GM21526 (cell line): ENCODE measurements at regions not wholly inside any gene's neighbourhood (a gene's known extent, or its start where the extent isn't known, plus 50 kb on each side); places are given as distances from the start of the nearest gene placed in this dataset.

Source experiments
- ATAC-seq: cut with Tn5 transposase; IDR thresholded peaks from one replicate; pipeline ENCODE4 v1.9.1; 2021; ENCODE audit warnings: moderate library complexity; ENCODE audit not compliant: unreplicated experiment, low FRiP score

DNA sequence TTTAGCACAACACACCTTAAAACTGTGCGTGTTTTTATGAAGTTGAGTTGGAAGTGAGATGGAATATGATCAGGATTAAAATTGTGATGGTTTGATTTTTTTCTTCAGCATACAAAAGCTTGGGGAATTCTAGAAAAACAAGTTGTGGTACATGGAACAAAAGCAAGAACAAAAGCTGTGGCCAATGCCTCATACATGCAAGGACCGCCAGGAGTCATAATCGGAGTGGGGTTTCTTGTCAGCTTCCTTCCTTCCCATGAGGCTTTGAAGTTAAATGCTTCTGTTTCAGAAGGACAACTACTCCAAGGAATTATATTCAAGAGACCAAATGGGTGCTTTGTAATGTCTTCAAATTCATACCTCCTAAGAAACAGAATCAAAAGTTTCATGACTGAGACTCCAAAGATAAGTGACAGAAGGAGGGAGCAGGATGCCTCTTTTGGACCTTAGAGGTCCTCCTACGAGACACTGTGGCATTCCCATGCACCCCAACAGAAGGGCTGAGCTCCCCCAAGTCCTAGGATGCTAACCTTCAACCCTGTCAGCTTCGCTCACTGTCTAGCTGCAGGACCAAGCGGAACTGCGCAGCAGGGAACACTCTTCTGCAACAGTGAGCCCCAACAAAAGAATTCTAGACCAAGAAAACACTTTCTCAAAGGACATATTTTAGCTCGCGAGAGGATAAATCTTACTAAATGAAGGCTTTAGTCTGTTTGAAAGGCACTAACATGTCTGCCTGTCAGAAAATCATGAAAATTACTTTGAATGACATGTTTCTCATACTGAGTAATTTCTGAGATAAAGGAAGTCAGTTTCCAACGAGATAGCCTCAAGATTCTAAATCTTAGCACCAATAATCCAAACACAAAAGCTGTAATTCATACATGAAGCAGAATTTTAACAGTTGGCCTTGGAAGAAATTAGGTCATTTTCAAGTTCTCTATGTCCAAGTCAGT lies 108.5 kb upstream of the NHSL1 start:
- no peak for ATAC-seq

DNA sequence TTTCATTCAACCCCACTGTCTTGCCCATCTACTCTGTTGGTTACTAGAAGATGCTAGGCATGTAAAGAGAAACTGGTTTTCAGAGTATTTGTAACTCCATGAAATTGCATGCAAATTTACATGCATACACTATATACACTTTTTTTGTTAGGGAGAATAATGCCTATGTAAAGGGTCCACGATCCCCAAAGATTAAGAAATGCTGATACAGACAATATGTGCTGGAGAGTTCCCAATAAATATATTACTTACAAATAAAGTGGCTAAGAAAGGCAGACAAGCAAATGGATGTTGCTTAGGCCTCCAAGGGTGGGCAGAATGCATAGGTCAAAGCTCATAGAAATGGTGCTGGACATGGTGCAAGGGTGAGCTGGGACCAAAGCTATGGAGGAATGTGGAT lies 109.6 kb upstream of the NHSL1 start:
- no peak for ATAC-seq

DNA sequence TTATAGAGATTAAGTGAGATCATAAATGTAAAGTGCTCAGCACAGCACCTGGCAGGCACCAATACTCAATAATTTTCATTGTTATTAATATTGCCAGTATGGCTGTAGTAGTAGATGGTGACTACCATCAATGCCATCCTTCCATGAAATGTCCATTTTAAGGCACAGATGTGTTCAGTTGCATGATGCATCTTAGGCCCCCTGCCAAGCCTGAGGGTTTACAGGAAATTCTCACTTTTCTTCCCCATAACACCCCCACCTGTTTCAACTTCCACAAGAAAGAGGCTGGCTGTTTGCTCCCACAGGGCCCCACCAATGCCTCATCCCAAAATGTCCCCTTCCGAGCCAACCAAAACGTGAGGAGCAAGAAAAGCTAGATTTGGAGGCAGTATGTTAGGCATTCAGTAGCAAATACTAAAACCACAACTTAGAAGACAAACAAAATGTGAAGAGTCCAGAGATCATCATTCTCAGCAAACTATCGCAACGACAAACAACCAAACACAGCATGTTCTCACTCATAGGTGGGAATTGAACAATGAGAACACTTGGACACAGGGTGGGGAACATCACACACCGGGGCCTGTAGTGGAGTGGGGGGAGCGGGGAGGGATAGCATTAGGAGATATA lies 110.6 kb upstream of the NHSL1 start:
- ATAC-seq: no peak

DNA sequence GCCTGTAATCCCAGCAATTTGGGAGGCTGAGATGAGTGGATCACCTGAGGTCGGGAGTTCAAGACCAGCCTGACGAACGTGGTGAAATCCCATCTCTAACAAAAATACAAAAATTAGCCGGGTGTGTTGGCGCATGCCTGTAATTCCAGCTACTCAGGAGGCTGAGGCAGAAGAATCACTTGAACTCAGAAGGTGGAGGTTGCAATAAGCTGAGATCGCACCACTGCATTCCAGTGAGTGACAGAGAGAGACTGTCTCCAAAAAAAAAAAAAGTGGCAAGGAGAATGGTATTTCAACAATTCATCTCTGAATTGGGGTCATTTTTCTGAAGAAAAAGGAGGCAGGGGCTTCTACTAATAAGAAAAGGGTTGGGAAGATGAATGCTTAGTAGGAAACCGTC lies 111.5 kb upstream of the NHSL1 start:
- ATAC-seq: no peak

DNA sequence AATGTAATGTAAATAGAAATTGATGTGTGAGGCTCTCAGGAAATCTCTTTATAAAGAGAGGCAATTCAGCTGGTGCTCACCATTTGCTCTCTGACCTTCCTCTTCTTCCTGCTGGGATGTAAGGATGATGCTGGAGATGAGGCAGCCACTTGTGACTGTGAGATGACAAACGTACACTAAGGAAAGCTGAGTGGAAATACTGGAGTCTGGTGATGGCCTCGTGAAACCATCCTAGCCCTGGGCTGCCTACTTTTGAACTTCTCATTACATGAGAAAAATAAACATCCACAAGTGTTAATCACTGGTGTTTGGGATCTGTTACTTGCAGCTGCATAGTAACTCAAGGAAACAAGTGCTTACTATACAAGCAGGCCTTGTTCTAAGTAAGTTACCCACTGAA lies 114.9 kb upstream of the NHSL1 start:
- ATAC-seq: no peak

DNA sequence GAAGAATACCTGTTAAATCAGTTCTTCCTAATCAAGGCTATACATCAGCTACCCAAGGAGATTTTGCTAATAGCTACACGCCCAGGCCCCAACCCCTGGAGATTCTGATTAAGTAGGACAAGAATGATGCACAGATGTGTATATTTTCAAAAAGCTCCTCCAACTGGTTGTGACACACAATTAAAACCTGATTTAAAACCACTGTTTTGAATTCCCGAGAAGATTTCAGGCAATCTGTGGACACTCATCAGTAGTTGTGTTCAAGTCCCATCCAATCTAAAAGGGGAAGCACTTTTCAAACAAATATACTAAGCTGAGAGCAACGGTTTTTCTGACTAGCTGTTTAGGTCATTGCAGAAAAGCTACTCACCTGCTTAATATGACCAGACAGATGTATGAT lies 118.9 kb upstream of the NHSL1 start:
- no peak for ATAC-seq

DNA sequence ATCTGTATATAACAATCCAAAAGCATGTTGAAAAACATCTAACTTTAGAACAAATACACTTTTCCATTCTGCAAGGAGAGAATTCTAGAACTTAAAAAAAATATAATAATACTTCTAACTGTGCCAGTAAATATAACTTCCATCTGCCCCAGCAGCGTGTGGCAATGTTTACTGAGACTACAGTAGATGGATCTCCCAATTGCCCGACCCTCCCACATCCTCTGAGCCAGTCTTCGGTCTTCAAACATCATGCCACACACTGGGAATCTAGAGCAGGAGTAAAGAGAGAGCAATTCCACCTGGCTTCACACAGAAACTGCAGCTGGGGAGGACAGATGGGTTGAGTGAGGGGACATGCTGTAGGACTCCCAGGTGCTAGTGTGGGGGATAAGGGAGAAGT lies 121.3 kb upstream of the NHSL1 start:
- ATAC-seq: no peak

DNA sequence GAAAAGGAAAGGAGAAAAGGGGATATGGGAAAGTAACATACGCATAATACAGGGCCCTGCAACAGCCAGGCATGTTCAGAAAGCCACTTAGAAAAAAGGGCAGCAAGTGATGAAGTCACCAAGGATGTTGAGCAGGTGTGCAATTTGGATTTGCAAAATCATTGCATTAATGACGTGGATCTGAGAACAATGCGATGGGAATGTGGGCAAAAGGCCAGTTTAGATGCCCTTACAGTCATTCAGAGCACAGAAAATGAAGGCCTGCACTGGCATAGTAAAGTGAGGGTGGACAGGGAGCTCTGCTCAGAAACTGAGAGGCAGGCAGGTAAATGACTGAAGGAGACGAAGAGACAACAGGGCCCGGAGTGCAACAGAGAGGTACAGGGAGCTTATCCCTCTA lies 123.7 kb upstream of the NHSL1 start:
- ATAC-seq: no peak

DNA sequence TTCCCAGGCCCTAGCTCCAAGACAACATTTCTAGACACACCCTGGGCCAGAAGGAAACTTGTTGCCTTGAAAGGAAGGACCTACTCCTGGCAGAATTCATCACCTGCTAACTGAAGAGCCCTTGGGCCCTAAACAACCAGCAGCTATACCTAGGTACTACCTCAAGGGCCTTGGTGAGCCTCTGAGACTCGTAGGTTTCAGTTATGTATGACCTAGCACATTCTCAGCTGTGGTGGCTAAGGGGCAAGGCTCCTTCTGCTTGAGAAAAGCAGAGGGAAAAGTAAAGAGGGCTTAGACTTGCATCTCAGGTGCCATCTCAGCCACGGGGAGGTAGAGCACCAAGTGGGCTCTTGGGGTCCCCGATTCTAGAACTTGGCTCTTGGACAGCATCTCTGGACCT lies 132.3 kb upstream of the NHSL1 start:
- no peak for ATAC-seq

DNA sequence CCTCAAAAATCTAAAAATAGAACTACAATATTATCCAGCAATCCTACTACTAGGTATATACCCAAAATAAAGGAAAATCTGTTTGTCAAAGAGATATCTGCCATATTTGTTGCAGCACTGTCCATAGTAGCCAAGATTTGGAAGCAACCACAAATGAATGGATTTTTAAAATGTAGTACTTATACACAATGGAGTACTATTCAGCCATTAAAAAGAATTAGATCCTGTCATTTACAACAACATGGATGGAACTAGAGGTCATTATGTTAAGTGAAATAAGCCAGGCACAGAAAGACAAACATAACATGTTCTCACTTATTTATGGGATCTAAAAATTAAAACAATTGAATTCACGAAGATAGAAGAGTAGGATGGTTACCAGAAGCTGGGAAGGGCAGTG lies 135.7 kb upstream of the CCDC28A start:
- ATAC-seq: no peak

DNA sequence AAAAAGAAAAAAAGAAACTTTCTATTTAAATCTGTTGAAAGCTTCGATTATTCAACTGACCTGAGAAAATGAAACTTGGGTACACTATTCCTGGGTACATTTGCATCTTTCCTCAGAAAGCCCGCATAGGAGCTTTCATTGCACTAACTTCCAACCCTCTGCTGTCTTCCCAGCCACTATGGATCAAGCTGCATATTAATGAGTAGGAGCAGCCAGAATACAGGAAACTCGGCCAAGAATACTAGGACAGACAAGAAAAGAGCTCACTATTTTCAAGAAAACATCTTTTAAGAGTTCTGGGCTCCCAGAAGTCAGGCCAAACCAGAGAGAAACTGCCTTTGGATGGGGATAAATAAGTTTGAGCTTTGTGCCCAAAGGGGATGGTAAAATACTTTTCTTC lies 135.0 kb upstream of the CCDC28A start:
- no peak for ATAC-seq

DNA sequence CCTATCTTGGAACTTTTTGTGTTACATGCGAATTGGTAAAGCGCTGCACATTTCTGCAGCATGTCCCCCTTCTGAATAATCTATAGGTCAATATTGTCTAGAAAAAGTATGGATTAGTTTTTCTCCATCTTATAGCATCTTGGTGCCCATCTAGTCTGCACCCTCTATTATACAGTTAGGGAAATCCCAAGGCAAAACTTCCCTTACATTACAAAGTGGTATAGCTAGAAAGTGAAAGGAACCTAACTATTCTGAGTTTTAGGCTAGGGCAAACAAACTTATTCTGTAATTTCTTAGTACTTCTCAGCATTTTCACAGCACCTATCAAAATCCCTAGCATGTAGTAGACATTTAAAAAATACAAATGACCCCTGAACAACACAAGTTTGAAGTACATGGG lies 133.5 kb upstream of the CCDC28A start:
- no peak for ATAC-seq

DNA sequence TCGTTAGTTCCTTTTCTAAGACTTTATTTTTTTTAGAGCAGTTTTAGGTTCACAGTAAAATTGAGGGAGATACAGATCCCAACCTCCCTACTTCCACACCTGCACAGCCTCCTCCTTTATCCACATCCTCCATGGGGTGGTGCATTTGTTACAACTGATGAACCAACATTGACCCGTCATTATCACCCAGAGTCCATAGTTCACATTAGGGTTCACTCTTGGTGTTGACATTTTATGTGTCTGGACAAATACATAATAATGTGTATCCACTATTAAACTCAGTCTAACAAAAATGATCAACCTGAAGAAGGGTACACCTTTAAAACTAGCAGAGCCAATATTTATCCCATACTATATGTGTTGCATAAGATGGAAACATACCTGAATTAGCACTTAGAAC lies 130.4 kb upstream of the CCDC28A start:
- ATAC-seq: no peak

DNA sequence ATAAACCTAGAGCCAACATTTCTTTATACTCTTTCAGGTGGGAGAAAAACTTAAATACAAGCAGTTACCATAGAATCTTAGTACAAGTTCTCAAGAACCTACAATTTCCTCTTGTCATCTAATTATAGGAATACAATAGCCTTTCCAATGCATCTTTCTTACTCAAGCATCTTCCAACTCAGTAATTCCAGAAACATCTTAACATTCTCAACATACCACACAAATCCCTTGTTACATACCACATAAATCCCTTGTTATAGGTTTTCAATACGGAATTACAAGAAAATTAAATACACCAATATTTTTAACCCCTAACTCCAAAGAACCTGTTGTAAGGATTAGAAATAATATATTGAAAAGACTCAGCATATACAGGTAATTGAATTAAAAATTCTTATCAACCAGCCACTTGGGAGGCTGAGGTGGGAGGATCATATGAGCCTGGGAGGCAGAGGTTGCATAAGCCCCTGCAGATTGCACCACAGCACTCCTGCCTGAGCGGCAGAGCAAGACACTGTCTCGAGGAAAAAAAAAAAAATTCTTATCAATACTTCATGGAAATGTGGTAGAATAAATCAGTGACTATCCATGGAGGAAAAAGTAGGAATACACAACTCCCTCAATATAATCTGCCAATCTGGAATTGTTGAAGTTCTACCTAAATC lies 127.5 kb upstream of the CCDC28A start:
- ATAC-seq: no peak

DNA sequence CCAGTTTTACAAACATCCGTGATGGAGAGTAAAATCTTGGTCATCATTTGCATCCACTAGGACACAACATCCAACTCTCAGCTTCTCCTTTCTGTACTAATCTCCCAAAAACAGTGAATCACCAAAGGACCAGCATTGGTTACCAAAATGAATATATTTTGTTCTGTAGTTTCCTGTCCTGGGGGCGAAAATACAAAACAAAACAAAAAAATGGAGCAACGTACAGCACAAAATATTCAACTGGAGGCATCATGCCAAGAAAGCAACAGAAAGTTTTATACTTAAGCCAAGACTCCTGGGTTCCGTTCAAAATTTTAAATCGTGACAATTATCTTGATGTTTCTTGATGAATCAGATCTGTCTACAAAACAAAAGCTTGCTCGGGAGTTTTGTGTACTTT lies 126.6 kb upstream of the CCDC28A start:
- ATAC-seq: no peak

DNA sequence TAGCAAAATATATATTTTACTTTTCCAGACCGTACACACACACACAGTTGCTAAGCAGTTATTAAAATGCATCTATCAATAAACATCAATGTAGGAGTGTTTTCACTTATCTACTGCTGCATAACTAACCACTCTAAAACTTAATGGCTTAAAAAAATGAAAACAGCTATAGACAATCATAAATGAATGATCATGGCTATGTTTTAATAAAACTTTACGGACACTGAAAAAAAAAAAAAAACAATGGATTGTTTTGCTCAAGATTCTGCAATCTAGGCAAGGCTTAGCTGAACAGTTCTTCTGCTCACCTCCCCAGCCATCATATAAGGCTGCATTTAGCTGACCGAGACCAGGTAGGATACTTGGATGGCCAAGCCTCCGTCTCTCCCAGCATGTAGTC lies 125.4 kb upstream of the CCDC28A start:
- no peak for ATAC-seq

DNA sequence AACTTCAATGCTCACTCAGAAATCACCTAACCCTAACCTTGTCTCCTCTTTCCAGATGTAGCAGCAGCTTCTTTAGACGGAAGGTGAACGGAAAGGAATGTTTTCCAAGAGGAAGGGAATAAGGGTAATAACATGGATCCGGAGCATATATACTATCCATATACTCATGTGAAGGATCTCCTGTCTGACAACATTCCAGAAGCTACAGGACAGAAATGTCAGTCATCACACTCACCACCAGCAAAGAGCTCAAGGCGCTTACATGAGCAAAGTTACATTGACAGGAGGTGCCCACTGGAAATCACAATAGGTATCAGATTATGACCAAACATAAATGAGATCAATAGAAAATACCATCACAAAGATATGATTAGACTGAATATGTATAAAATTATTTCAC lies 122.1 kb upstream of the CCDC28A start:
- no peak for ATAC-seq

DNA sequence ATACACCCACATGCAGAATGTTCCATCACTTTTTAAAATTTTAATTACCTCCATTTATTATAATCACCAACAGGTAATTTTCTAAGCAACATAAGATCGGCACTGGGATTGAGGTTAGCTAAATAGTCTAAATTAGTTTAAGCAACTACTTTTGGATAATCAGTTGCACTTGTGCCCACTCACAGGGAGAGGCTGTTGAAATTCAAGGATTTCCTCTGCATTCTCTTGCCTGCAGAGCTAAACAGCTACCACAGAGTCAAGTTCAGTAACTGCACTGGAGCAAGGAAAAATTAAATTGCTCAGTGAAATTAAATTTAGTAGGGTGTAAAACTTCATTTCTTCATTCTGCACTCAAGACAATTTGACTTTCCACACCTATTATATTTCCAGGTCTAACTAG lies 120.7 kb upstream of the CCDC28A start:
- no peak for ATAC-seq

DNA sequence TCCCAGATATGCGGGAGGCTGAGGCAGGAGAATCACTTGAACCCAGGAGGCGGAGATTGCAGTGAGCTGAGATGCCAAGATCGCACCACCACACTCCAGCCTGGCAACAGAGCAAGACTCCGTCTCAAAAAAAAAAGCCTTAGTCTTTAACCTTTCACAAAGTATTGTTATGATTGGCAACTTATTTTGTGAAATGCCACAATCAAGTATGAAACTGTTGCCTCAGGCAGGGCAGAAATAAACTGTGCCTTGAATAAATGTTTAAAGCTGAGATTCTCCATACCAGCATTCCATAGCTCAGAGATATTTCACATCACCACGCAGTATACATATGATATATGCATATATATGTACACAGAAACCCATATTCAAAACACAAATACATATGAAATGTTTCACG lies 120.1 kb upstream of the CCDC28A start:
- ATAC-seq: no peak

DNA sequence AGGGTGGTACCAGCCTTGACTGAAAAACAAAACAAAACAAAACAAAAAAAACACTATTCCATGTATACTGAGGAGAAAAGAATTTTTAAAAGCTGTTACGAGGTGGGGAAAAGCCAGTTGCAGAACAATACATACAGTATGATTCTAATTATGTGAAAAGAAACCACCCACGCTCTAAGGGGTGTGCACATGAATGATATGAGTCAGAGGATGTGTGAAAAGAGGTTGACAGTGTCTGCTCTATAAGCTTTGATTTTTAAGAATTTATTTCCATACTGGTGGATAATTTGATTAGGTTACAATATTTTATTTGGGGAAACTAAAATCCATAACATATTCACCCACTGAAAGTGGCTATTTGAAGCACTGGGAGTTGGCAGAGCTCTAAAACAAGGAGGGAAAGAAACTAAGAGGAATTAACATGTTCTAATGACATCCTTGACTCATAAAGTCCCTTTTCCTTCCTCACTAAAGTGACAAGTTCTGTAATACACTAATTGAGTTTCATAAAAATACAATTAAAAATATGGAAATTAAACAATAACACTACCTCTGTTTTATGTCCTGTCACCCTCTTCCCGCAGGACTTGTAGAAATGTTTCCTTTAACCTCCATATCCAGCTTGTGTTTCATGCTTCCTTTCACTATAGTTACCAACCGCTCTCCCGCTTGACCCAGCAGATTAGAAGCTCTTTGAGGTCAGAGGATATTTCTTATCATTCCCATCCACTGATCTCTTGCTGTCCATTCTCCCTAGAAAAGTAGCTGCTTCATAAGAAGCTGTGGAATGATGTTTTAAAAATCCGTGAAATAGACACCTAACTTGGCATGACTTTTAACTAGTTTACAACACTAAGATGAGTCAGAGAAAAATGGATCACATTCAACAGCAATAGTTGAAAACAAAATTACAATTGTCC lies 118.6 kb upstream of the CCDC28A start:
- peak; percentile 99 for ATAC-seq

DNA sequence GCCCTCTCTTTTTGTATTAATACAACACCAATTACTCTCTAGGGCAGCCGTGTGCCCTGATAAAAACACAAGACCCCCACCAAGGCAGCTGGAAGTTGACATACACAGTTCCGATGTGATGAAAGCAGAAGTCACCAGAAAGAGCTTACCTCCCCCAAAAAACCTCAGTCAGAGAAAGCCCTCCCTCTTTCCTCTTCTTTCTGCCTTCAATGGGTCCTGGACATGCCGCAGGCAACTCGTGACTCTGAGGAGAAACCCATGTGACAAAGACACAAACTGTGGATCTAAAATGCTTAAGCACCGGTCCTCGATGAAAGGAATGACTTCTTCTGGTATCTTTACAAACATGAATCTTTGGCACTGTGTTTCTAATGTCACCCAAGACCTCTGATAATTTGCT lies 117.7 kb upstream of the CCDC28A start:
- no peak for ATAC-seq
